BE2C (cell line): ENCODE measurements at regions not wholly inside any gene's neighbourhood (a gene's known extent, or its start where the extent isn't known, plus 50 kb on each side); places are given as distances from the start of the nearest gene placed in this dataset.
"Not testable (repeated sequence)": the region's sequence is repeated elsewhere in the genome, so short reads cannot be mapped to it uniquely, and the experiment has no call there.

Experiments
- DNase-seq: peaks from one replicate; pipeline ENCODE4 v3.0.0-alpha.2; 2020
- H3K27me3 ChIP-seq: fragments of 250-450 bp; sonication (Bioruptor Pico); 2 replicates; pipeline ENCODE4 v1.5.1; 2020; ENCODE audit warnings: mild to moderate bottlenecking
- H3K36me3 ChIP-seq: fragments of 250-450 bp; sonication (Bioruptor Pico); 2 replicates; pipeline ENCODE4 v1.5.1; 2020; ENCODE audit warnings: mild to moderate bottlenecking
- H3K4me1 ChIP-seq: fragments of 250-450 bp; sonication (Bioruptor Pico); 2 replicates; pipeline ENCODE4 v1.5.1; 2020
- H3K4me3 ChIP-seq: 2 replicates; pipeline ENCODE4 v1.5.1; 2011; ENCODE audit warnings: low read depth, low read length
- H3K9me3 ChIP-seq: fragments of 250-450 bp; sonication (Bioruptor Pico); 2 replicates; pipeline ENCODE4 v1.5.1; 2020
- TF ChIP-seq, protein P1 (sequence below): IDR thresholded peaks from 2 replicates; pipeline ENCODE4 v1.5.1; 2012; ENCODE audit warnings: mild to moderate bottlenecking, low read depth, low read length

DNA sequence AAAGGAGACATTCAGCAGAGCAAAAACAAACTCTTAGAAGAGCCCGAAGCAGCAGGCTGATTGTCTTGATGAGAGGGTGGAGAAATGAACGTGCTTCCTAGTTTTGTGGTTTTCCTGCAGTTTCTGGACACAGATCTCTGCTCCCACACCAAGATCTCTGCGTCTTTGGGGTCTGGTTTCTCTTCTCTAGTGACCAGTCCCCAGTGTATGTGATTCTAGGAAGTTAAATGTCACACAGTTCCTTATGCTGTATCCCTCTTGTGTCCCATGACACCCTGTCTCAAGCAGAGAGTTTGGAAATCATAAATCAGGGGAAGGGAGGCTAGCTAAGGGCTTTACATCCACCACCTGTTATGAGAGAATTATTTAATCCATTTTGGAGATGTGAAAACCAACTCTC lies 55.4 kb upstream of the KLF14 start:
- Histone ChIP-seq H3K4me3 (no peak overlapping the region), H3K27me3 (peaks cover 6% of the 10 kb centered on the region), H3K9me3 (no peaks in the 10 kb centered on the region), H3K36me3 (no peaks in the 10 kb centered on the region), H3K4me1 (no peaks in the 10 kb centered on the region)
- TF ChIP-seq, protein P1, sequence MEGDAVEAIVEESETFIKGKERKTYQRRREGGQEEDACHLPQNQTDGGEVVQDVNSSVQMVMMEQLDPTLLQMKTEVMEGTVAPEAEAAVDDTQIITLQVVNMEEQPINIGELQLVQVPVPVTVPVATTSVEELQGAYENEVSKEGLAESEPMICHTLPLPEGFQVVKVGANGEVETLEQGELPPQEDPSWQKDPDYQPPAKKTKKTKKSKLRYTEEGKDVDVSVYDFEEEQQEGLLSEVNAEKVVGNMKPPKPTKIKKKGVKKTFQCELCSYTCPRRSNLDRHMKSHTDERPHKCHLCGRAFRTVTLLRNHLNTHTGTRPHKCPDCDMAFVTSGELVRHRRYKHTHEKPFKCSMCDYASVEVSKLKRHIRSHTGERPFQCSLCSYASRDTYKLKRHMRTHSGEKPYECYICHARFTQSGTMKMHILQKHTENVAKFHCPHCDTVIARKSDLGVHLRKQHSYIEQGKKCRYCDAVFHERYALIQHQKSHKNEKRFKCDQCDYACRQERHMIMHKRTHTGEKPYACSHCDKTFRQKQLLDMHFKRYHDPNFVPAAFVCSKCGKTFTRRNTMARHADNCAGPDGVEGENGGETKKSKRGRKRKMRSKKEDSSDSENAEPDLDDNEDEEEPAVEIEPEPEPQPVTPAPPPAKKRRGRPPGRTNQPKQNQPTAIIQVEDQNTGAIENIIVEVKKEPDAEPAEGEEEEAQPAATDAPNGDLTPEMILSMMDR, result no peak
- no peak for DNase-seq

DNA sequence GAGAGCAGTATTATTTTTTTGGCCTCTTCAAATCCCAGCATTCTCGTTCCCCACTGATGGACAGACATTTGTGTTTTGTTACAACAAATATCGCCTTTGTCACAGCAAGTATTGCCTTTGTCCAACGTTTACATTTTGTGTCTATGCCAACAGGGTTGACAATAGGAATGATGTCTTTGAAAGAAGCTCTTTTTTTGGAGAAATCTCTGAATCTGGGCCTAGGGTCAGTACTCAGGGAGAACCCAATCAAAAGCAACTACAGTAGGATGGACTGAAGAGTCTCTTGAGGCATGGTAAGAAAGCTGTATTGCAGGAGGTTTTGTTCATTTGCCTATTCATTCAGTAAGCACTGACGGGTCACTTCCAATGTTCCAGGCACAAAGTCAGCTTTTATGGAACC lies 57.7 kb upstream of the KLF14 start:
- DNase-seq, result no peak
- Histone ChIP-seq H3K36me3 (no peaks in the 10 kb centered on the region), H3K4me3 (no peak overlapping the region), H3K4me1 (no peaks in the 10 kb centered on the region), H3K27me3 (no peaks in the 10 kb centered on the region; the same call in 1 of the 2 replicates), H3K9me3 (no peaks in the 10 kb centered on the region)
- TF ChIP-seq, protein P1, result no peak

DNA sequence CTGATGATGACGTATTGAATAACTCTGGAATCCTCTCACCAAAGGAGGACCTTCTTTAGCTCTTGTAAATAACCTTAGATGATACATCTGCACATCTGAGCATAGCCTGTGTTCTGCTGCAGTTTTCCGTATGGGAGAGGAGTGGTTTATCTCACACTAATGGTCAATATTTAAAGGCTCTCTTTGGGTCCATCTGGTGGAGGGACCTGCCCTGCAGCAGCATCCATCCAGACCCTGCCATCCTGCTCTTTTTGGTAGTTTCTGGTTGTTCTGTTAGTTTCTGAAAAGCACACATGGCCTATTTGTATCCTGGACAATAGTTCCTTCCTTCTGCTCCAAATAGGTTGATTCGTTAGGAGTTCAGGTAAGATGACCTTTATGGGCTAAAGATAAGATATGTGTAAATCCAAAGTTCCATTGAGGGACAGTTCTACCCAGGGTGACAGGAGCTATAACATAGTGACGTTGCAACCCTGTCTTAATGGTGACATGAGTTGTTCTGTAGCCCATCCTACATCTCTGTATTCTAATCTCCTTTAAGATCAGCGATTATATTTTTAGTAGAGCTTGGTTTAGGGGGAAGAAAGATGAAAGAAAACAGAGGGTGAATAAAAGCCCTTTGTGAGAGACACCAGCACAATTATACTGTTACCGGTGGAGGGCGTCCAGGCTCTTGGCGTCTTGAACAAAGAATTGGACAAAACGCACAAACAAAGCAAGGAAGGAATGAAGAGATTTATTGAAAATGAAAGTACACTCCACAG lies 60.0 kb upstream of the KLF14 start:
- Histone ChIP-seq H3K9me3 (no peaks in the 10 kb centered on the region), H3K4me1 (no peaks in the 10 kb centered on the region), H3K4me3 (peak overlapping the region; percentile 38), H3K27me3 (no peaks in the 10 kb centered on the region; the same call in 1 of the 2 replicates), H3K36me3 (no peaks in the 10 kb centered on the region)
- DNase-seq, result no peak
- TF ChIP-seq, protein P1, result peak; percentile 41

DNA sequence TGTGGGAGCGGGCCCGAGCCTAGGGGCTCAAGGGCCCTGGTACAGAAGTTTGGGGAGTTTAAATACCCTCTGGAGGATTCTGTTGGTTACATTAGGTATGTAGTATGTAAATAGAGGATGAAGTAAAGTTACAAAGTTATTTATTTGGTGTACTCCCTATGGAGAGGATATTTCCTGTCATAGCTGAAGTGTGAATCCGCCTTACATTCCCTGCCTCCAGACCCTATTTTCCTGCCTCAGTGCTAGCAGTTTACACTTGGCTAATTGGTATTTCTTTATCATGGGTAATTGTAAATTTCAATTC lies 60.6 kb upstream of the KLF14 start:
- H3K4me1 ChIP-seq, result no peaks in the 10 kb centered on the region
- DNase-seq, result no peak
- no peaks in the 10 kb centered on the region for H3K36me3 ChIP-seq
- no peaks in the 10 kb centered on the region; the same call in 1 of the 2 replicates for H3K27me3 ChIP-seq
- H3K9me3 ChIP-seq, result no peaks in the 10 kb centered on the region
- TF ChIP-seq, protein P1, result no peak
- H3K4me3 ChIP-seq, result peak overlapping the region; percentile 38

DNA sequence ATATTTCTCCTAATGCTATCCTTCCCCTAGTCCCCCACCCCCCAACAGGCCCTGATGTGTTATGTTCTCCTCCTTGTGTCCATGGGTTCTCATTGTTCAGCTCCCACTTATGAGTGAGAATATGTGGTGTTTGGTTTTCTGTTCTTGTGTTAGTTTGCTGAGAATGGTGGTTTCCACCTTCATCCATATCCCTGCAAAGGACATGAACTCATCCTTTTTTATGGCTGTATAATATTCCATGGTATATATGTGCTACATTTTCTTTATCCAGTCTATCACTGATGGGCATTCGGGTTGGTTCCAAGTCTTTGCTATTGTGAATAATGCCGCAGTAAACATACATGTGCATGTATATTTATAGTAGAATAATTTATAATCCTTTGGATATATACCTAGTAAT lies 62.4 kb upstream of the KLF14 start:
- not testable (repeated sequence) for H3K4me3 ChIP-seq, H3K4me1 ChIP-seq, H3K9me3 ChIP-seq, DNase-seq, H3K27me3 ChIP-seq, H3K36me3 ChIP-seq

DNA sequence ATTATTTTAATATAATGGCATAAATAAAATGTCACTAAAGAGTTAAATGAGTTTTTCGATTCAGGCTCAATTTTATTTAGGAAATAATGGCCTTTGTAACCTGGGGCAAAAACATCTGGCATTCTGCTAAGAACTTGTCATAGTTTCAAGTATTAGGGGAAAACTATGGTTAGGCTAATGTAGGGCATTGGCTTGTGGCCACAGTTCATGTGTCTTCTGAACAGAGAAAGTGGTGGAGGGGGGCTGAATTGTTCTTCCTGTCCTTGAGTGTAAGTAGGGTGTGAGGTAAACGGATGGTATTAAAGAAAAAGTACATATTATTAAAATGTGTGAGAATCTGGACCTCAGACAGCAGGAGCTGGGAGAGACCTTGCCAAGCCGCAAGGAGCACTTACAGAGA lies 69.1 kb upstream of the KLF14 start:
- Histone ChIP-seq H3K4me3 (no peak overlapping the region), H3K27me3 (peaks cover 7% of the 10 kb centered on the region), H3K4me1 (no peaks in the 10 kb centered on the region), H3K9me3 (no peaks in the 10 kb centered on the region), H3K36me3 (no peaks in the 10 kb centered on the region)
- TF ChIP-seq, protein P1, result no peak
- no peak for DNase-seq

DNA sequence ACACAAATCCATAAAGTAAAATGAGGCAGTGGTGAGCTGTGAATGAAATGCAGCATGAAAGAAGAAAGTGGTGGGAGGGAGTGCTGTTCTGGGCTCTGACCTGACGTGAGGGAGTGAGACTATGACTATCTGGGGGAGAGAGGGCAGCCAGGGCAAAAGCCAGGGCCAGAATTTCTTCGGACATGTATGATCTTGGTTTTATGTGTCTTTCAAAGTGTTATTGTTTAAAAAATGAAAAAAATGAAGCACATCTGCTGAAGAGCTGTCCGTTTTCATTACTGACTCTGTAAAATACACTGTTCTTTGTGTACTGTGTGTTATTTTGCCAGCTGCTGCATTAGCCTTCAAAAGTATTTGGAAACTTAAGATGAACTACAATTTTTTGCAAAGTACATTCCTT lies 70.2 kb upstream of the KLF14 start:
- H3K27me3 ChIP-seq, result peaks cover 7% of the 10 kb centered on the region
- no peak overlapping the region for H3K4me3 ChIP-seq
- H3K4me1 ChIP-seq, result no peaks in the 10 kb centered on the region
- no peak for DNase-seq
- no peaks in the 10 kb centered on the region for H3K9me3 ChIP-seq
- TF ChIP-seq, protein P1, result no peak
- no peaks in the 10 kb centered on the region for H3K36me3 ChIP-seq

DNA sequence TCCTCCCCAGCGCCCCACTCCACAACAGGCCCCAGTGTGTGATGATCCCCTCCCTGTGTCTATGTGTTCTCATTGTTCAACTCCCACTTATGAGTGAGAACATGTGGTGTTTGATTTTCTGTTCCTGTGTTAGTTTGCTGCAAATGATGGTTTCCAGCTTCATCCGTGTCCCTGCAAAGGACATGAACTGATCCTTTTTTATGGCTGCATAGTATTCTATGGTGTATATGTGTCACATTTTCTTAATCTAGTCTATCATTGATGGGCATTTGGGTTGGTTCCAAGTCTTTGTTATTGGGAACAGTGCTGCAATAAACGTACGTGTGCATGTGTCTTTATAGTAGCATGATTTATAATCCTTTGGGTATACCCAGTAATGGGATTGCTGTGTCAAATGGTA lies 78.8 kb upstream of the KLF14 start:
- H3K27me3 ChIP-seq, H3K4me3 ChIP-seq, H3K9me3 ChIP-seq: not testable (repeated sequence)

More for the DNA sequence above, 78.8 kb upstream of the KLF14 start:
- not testable (repeated sequence) for H3K36me3 ChIP-seq, H3K4me1 ChIP-seq, DNase-seq
